ENCODE measurements at regions not wholly inside any gene's neighbourhood (a gene's known extent, or its start where the extent isn't known, plus 50 kb on each side); places are given as distances from the start of the nearest gene placed in this dataset.

GRCh38 chr9:88926781-88927505 lies 64.3 kb upstream of the S1PR3 start:
- no peak for DNase-seq (ENCODE audit: low spot score)

- DNase-seq (ENCODE audit: low spot score): no peak
Measured at GRCh38 chr9:88927510-88927909, 63.8 kb upstream of the S1PR3 start.

GRCh38 chr9:88930716-88931115 lies 60.6 kb upstream of the S1PR3 start:
- DNase-seq (ENCODE audit: low spot score): no peak

GRCh38 chr9:88932766-88933165 lies 58.5 kb upstream of the S1PR3 start:
- DNase-seq (ENCODE audit: low spot score): no peak

- no peak for DNase-seq (ENCODE audit: low spot score)
Measured at GRCh38 chr9:88933607-88934379, 57.5 kb upstream of the S1PR3 start.

GRCh38 chr9:88934876-88935535 lies 56.3 kb upstream of the S1PR3 start:
- DNase-seq (ENCODE audit: low spot score): no peak

- DNase-seq (ENCODE audit: low spot score): no peak
Measured at GRCh38 chr9:88936132-88936531, 55.1 kb upstream of the S1PR3 start.

- no peak for DNase-seq (ENCODE audit: low spot score)
Measured at GRCh38 chr9:88936668-88937067, 54.6 kb upstream of the S1PR3 start.

- DNase-seq (ENCODE audit: low spot score): no peak
Measured at GRCh38 chr9:88937248-88937647, 54.0 kb upstream of the S1PR3 start.

GRCh38 chr9:88938189-88938588 lies 53.1 kb upstream of the S1PR3 start:
- no peak for DNase-seq (ENCODE audit: low spot score)
